CD14-positive monocyte (primary cell): ENCODE measurements at regions not wholly inside any gene's neighbourhood (a gene's known extent, or its start where the extent isn't known, plus 50 kb on each side); places are given as distances from the start of the nearest gene placed in this dataset.

Source experiments
- DNase-seq, 3 donors: peaks; one replicate each; pipeline ENCODE4 v3.0.0-alpha.2; 2011 to 2022
- H2AFZ ChIP-seq: 2 replicates; pipeline ENCODE4 v1.6.0; 2012; ENCODE audit warnings: mild to moderate bottlenecking, low read depth, low read length, inconsistent platforms; ENCODE audit not compliant: insufficient read depth, poor library complexity, severe bottlenecking
- H3K27ac ChIP-seq, 2 donors: 1 replicate in 1 of 2; 2 replicates in 1 of 2; pipeline ENCODE4 v1.5.1; 2012 to 2013; ENCODE audit warnings: low read length in 2 of 2, control low read depth in 1 of 2, inconsistent platforms in 1 of 2, low read depth in 1 of 2, mild to moderate bottlenecking in 1 of 2
- H3K27me3 ChIP-seq, 2 donors: one replicate each; pipeline versions ENCODE4 v1.6.0 to v1.6.1; 2011 to 2013; ENCODE audit warnings: low read length in 2 of 2; ENCODE audit not compliant: control insufficient read depth in 2 of 2, insufficient read depth in 2 of 2
- H3K36me3 ChIP-seq, 2 donors: replicated peaks in 1 of 2; 1 replicate in 1 of 2; 2 replicates in 1 of 2; pipeline versions ENCODE4 v1.5.1 to v1.6.1; 2012 to 2013; ENCODE audit warnings: low read length in 2 of 2, control low read depth in 1 of 2, inconsistent platforms in 1 of 2, mild to moderate bottlenecking in 1 of 2; ENCODE audit not compliant: insufficient read depth in 2 of 2, control insufficient read depth in 1 of 2
- H3K4me1 ChIP-seq, 2 donors: 1 replicate in 1 of 2; 2 replicates in 1 of 2; pipeline versions ENCODE4 v1.5.1 to v1.6.1; 2012 to 2013; ENCODE audit warnings: low read length in 2 of 2, control low read depth in 1 of 2, inconsistent platforms in 1 of 2, mild to moderate bottlenecking in 1 of 2, moderate library complexity in 1 of 2; ENCODE audit not compliant: insufficient read depth in 2 of 2, control insufficient read depth in 1 of 2
- H3K4me2 ChIP-seq: replicated peaks from 2 replicates; pipeline ENCODE3; 2012; ENCODE audit warnings: low read length, moderate library complexity, mild to moderate bottlenecking; ENCODE audit not compliant: poor library complexity, severe bottlenecking; ENCODE audit errors: extremely low read depth
- H3K4me3 ChIP-seq, 3 experiments: fragments of 200-600 bp in 1 of 3; sonication (generic) in 1 of 3; replicated peaks in 1 of 3; 1 replicate in 2 of 3; 2 replicates in 1 of 3; pipeline ENCODE4 v1.5.1; 2011 to 2013; ENCODE audit warnings: low read length in 3 of 3, mild to moderate bottlenecking in 3 of 3, control low read depth in 2 of 3, low read depth in 2 of 3, inconsistent platforms in 1 of 3, moderate library complexity in 1 of 3
- H3K79me2 ChIP-seq: 2 replicates; pipeline ENCODE4 v1.6.0; 2012; ENCODE audit warnings: mild to moderate bottlenecking, control low read depth, inconsistent platforms, low read length, moderate library complexity; ENCODE audit not compliant: insufficient read depth
- H3K9ac ChIP-seq: 2 replicates; pipeline ENCODE4 v1.6.0; 2017; ENCODE audit warnings: low read length, mild to moderate bottlenecking; ENCODE audit not compliant: insufficient read depth, poor library complexity, severe bottlenecking
- H3K9me3 ChIP-seq, 2 donors: replicated peaks in 1 of 2; 1 replicate in 1 of 2; 2 replicates in 1 of 2; pipeline versions ENCODE4 v1.5.1 to v1.6.1; 2012 to 2013; ENCODE audit warnings: low read length in 2 of 2, control low read depth in 1 of 2; ENCODE audit not compliant: control insufficient read depth in 1 of 2, insufficient read depth in 1 of 2
- H4K20me1 ChIP-seq: 2 replicates; pipeline ENCODE4 v1.6.0; 2012; ENCODE audit warnings: mild to moderate bottlenecking, low read length, control low read depth, moderate library complexity; ENCODE audit not compliant: insufficient read depth
- H3K27ac Mint-ChIP-seq, 7 donors: one replicate each; pipeline ENCODE4 v1.8.0; 2020; ENCODE audit warnings: mild to moderate bottlenecking in 7 of 7, mixed read lengths in 7 of 7, moderate library complexity in 6 of 7, inconsistent platforms in 2 of 7
- H3K27me3 Mint-ChIP-seq, 3 donors: one replicate each; pipeline ENCODE4 v1.8.0; 2021 to 2022; ENCODE audit warnings: low read depth in 3 of 3, mild to moderate bottlenecking in 3 of 3, mixed read lengths in 3 of 3, moderate library complexity in 3 of 3, inconsistent platforms in 1 of 3
- H3K36me3 Mint-ChIP-seq, 2 donors: one replicate each; pipeline ENCODE4 v1.8.0; 2020; ENCODE audit warnings: mixed read lengths in 2 of 2, inconsistent platforms in 1 of 2, mild to moderate bottlenecking in 1 of 2
- H3K4me1 Mint-ChIP-seq: one replicate; pipeline ENCODE4 v1.8.0; 2020; ENCODE audit warnings: mild to moderate bottlenecking, mixed read lengths
- H3K4me3 Mint-ChIP-seq, 2 donors: one replicate each; pipeline ENCODE4 v1.8.0; 2020; ENCODE audit warnings: mild to moderate bottlenecking in 2 of 2, mixed read lengths in 2 of 2, moderate library complexity in 1 of 2
- H3K9me3 Mint-ChIP-seq, 7 donors: one replicate each; pipeline ENCODE4 v1.8.0; 2020 to 2022; ENCODE audit warnings: mixed read lengths in 7 of 7, mild to moderate bottlenecking in 6 of 7, moderate library complexity in 6 of 7, inconsistent platforms in 2 of 7
- CTCF ChIP-seq: fragments of 200-600 bp; IDR thresholded peaks from one replicate; pipeline ENCODE4 v1.8.0; 2022; ENCODE audit warnings: antibody characterized with exemption, mild to moderate bottlenecking
- WGBS: methylation state at CpG from one replicate; pipeline ENCODE4 v1.1.5; 2013; ENCODE audit warnings: missing lambda C conversion rate; ENCODE audit not compliant: insufficient coverage; 5-methylcytosine and 5-hydroxymethylcytosine counted together
- intact Hi-C, 2 donors: fragments of 100-400 bp; cut with micrococcal nuclease; formaldehyde crosslinking; loops; one replicate each; pipeline versions ENCODE4 v1.15.0 to v1.15.1; 2023

- Mint-ChIP-seq H3K36me3 (no peaks in the 10 kb centered on the region), H3K27me3 (no peaks in the 10 kb centered on the region), H3K4me1 (peaks cover 8% of the 10 kb centered on the region), H3K27ac (no peak overlapping the region), H3K4me3 (no peak overlapping the region), H3K9me3 (peaks cover 6 to 18% (median 10%) of the 10 kb centered on the region in 7 donors)
- Histone ChIP-seq H3K9ac (no peak overlapping the region), H3K4me1 (no peaks in the 10 kb centered on the region), H3K27ac (no peak overlapping the region), H2AFZ (no peak overlapping the region), H3K4me3 (no peak overlapping the region), H3K4me2 (no peak overlapping the region), H4K20me1 (no peaks in the 10 kb centered on the region), H3K79me2 (no peaks in the 10 kb centered on the region), H3K36me3 (no peaks in the 10 kb centered on the region), H3K9me3 (peaks cover 0 to 8% of the 10 kb centered on the region in 2 donors), H3K27me3 (no peaks in the 10 kb centered on the region)
- no peak for TF ChIP-seq CTCF
- WGBS: 100% methylated on average over 1 of the region's 2 CpGs
- no peak for DNase-seq
- intact Hi-C loops: no loop called here
Measured at GRCh38 chr2:39523308-39524044, 86.4 kb upstream of the MAP4K3 start.

GRCh38 chr2:39524061-39524460 is 87.0 kb upstream of the MAP4K3 start:
- Mint-ChIP-seq H3K27ac (no peak overlapping the region), H3K36me3 (no peaks in the 10 kb centered on the region), H3K27me3 (no peaks in the 10 kb centered on the region), H3K4me1 (peaks cover 8% of the 10 kb centered on the region), H3K4me3 (no peak overlapping the region), H3K9me3 (peaks cover 6 to 18% (median 10%) of the 10 kb centered on the region in 7 donors)
- Histone ChIP-seq H3K27me3 (no peaks in the 10 kb centered on the region), H3K9me3 (peaks cover 0 to 8% of the 10 kb centered on the region in 2 donors), H4K20me1 (no peaks in the 10 kb centered on the region), H2AFZ (no peak overlapping the region), H3K36me3 (no peaks in the 10 kb centered on the region), H3K4me1 (no peaks in the 10 kb centered on the region), H3K79me2 (no peaks in the 10 kb centered on the region), H3K27ac (no peak overlapping the region), H3K9ac (no peak overlapping the region), H3K4me2 (no peak overlapping the region), H3K4me3 (no peak overlapping the region)
- intact Hi-C loops: no loop called here
- no peak for DNase-seq
- TF ChIP-seq CTCF: no peak
- 96% methylated on average over 2 of the region's 2 CpGs for WGBS
